Smooth muscle cell (in vitro differentiated cells): ENCODE measurements at regions not wholly inside any gene's neighbourhood (a gene's known extent, or its start where the extent isn't known, plus 50 kb on each side); places are given as distances from the start of the nearest gene placed in this dataset.

Experiments
- DNase-seq: peaks from one replicate; lab custom pipeline; 2025; ENCODE audit not compliant: unreplicated experiment; lab: John Stamatoyannopoulos, UW
- H2AFZ ChIP-seq: fragments of 200-600 bp; sonication (generic); 2 replicates; pipeline ENCODE4 v1.6.0; 2016; ENCODE audit warnings: antibody characterized with exemption, low read depth, mild to moderate bottlenecking
- H3F3A ChIP-seq: fragments of 200-600 bp; sonication (generic); 2 replicates; pipeline ENCODE4 v1.6.0; 2017; ENCODE audit warnings: antibody characterized with exemption, low read depth
- H3K27ac ChIP-seq: fragments of 200-600 bp; sonication (generic); 2 replicates; pipeline ENCODE4 v1.5.1; 2016; ENCODE audit warnings: low read depth, mild to moderate bottlenecking
- H3K27me3 ChIP-seq: fragments of 200-600 bp; sonication (generic); 2 replicates; pipeline ENCODE4 v1.6.1; 2016; ENCODE audit warnings: low read depth, mild to moderate bottlenecking
- H3K36me3 ChIP-seq: fragments of 200-600 bp; sonication (generic); 2 replicates; pipeline ENCODE4 v1.5.1; 2016; ENCODE audit warnings: low read depth
- H3K4me1 ChIP-seq: fragments of 200-600 bp; sonication (generic); 2 replicates; pipeline ENCODE4 v1.5.1; 2016; ENCODE audit warnings: low read depth
- H3K4me2 ChIP-seq: fragments of 200-600 bp; sonication (generic); 2 replicates; pipeline ENCODE4 v1.6.0; 2016; ENCODE audit warnings: mild to moderate bottlenecking
- H3K4me3 ChIP-seq: fragments of 200-600 bp; sonication (generic); 2 replicates; pipeline ENCODE4 v1.5.1; 2016; ENCODE audit warnings: mild to moderate bottlenecking
- H3K79me2 ChIP-seq: fragments of 200-600 bp; sonication (generic); 2 replicates; pipeline ENCODE4 v1.6.0; 2016; ENCODE audit warnings: low read depth, mild to moderate bottlenecking
- H3K9ac ChIP-seq: fragments of 200-600 bp; sonication (generic); 2 replicates; pipeline ENCODE4 v1.6.0; 2016; ENCODE audit warnings: low read depth
- H3K9me3 ChIP-seq: fragments of 200-600 bp; sonication (generic); replicated peaks from 2 replicates; pipeline ENCODE4 v1.5.1; 2016; ENCODE audit warnings: low read depth
- H4K20me1 ChIP-seq: fragments of 200-600 bp; sonication (generic); 2 replicates; pipeline ENCODE4 v1.6.0; 2016; ENCODE audit warnings: low read depth
- WGBS: methylation state at CpG from one replicate; pipeline ENCODE4 v1.1.7; 2016; ENCODE audit warnings: low lambda C conversion rate; 5-methylcytosine and 5-hydroxymethylcytosine counted together
- TF ChIP-seq, protein P1 (sequence below): fragments of 200-600 bp; sonication (generic); IDR thresholded peaks from 2 replicates; pipeline ENCODE4 v1.5.1; 2017; ENCODE audit warnings: borderline replicate concordance, mild to moderate bottlenecking, antibody characterized with exemption; ENCODE audit not compliant: insufficient read depth, poor library complexity, severe bottlenecking

DNA sequence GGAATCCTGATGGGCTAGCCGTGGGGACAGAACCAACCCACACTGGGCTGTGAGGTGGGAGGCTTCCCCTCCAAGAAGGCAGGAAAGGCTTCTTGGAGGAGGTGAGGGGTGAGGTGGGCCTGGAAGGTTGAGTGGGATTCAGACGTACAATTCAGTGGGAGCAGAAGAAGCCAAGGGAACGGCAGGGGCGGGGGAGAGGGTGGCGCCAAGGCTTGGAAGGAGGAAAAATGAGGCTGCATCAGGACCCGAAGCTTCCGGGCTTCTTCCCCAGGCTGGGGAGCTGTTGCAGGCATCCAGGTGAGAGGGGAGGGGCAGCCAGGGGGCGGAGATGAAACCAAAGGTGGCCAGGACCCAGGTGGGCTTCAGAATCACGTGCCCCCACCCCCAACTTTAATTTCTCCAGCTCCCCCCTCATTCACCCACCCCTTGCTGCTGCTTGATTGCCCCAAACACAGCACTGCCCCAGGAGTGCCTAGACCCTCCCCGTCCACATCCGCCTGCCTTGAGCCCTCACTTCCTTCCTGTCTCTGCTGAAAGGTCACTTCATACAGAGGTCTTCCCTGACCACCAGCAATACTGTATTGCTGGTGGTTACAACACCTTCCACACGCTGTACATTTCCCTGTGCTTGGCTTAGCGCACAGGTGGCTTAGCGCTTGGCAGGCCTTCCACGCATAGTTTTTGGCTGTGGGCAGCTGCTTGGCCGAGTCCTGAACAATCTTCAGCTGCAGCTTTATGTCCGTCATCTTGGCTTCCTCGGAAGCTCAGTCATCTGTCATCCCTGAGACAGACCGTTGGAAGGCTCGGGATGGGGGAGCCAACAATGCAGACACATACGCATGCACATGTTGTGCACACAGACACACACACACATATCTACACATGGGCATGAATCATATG lies 193.5 kb downstream of the RGS3 start:
- DNase-seq = no peak
- Histone ChIP-seq H3K4me1 (peaks cover 4% of the 10 kb centered on the region), H3K4me3 (no peak overlapping the region), H3K79me2 (no peaks in the 10 kb centered on the region), H3K27ac (no peak overlapping the region), H3K9me3 (no peaks in the 10 kb centered on the region), H2AFZ (no peak overlapping the region), H3K36me3 (no peaks in the 10 kb centered on the region), H3K27me3 (no peaks in the 10 kb centered on the region), H4K20me1 (no peaks in the 10 kb centered on the region), H3K9ac (no peak overlapping the region), H3F3A (no peaks in the 10 kb centered on the region), H3K4me2 (no peak overlapping the region)
- WGBS = 81% methylated on average over 19 of the region's 21 CpGs
- TF ChIP-seq, protein P1, sequence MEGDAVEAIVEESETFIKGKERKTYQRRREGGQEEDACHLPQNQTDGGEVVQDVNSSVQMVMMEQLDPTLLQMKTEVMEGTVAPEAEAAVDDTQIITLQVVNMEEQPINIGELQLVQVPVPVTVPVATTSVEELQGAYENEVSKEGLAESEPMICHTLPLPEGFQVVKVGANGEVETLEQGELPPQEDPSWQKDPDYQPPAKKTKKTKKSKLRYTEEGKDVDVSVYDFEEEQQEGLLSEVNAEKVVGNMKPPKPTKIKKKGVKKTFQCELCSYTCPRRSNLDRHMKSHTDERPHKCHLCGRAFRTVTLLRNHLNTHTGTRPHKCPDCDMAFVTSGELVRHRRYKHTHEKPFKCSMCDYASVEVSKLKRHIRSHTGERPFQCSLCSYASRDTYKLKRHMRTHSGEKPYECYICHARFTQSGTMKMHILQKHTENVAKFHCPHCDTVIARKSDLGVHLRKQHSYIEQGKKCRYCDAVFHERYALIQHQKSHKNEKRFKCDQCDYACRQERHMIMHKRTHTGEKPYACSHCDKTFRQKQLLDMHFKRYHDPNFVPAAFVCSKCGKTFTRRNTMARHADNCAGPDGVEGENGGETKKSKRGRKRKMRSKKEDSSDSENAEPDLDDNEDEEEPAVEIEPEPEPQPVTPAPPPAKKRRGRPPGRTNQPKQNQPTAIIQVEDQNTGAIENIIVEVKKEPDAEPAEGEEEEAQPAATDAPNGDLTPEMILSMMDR = no peak

DNA sequence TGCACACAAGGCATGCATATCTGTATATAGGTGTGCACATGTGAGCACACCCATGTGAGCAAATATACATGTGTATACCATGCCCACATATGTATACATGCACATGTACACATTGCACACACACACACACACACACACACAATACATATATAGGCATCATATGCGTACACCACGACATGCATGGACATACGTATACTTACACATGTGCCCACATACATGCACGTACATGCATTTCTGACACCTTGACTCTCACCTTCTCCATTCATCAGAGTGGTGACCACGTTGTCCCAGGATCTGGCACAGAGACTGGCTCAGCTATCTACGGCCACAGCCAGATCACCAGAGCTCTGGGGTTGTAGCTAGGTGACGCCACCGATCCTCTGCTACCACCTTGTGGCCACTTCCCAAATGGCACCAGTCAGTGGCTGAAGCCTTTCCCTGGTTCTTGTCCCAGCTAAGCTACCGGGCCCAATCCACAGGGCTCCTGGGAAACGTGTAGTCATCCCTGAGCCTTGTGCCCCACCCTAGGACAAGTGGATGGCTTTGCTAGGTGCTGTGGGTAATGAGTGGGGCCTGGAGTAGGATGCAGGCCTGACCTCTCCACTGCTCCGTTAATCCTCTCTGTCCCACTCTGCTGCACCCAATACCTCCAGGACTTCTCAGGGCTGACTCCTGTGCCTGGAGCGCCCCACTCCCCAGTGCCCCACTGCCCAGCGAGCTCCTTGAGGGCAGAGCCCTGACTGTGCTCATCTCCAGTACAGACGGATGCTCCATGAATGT lies 194.4 kb downstream of the RGS3 start:
- H3K79me2 ChIP-seq = no peaks in the 10 kb centered on the region
- peak; percentile 43 for DNase-seq
- peaks cover 4% of the 10 kb centered on the region for H3K4me1 ChIP-seq
- no peaks in the 10 kb centered on the region for H4K20me1 ChIP-seq
- H3K9me3 ChIP-seq = no peaks in the 10 kb centered on the region
- H3K27me3 ChIP-seq = no peaks in the 10 kb centered on the region
- H3F3A ChIP-seq = no peaks in the 10 kb centered on the region
- H3K36me3 ChIP-seq = no peaks in the 10 kb centered on the region
- no peak overlapping the region for H3K4me2 ChIP-seq
- H3K27ac ChIP-seq = no peak overlapping the region
- WGBS = 41% methylated on average over 14 of the region's 14 CpGs
- no peak overlapping the region for H3K4me3 ChIP-seq
- TF ChIP-seq, protein P1 = peak; percentile 92
- H2AFZ ChIP-seq = peak overlapping the region; percentile 12
- no peak overlapping the region for H3K9ac ChIP-seq

DNA sequence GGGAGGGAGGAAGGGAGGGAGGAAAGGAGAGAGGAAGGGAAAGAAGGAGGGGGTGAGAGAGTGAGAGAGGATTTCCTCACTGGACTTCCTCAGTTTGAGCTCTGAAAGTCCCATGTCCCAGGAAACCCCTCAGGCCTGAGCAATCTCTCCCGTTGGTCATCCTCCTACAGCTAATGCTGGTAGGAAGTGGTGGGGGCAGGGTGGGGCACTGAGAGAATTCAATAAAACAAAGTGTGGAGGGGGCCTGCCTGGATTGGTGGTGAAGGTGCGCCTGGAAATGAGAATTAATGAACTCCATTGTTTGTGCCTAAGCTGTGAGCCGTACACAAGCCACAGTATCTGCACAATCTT lies 195.0 kb downstream of the RGS3 start:
- H3K4me1 ChIP-seq = peaks cover 4% of the 10 kb centered on the region
- no peaks in the 10 kb centered on the region for H3K36me3 ChIP-seq
- no peaks in the 10 kb centered on the region for H3K9me3 ChIP-seq
- H3K4me3 ChIP-seq = no peak overlapping the region
- H3F3A ChIP-seq = no peaks in the 10 kb centered on the region
- H3K27ac ChIP-seq = no peak overlapping the region
- 69% methylated on average over 3 of the region's 3 CpGs for WGBS
- no peaks in the 10 kb centered on the region for H3K27me3 ChIP-seq
- TF ChIP-seq, protein P1 = no peak
- no peak overlapping the region for H2AFZ ChIP-seq
- H3K4me2 ChIP-seq = no peak overlapping the region
- H4K20me1 ChIP-seq = no peaks in the 10 kb centered on the region
- no peaks in the 10 kb centered on the region for H3K79me2 ChIP-seq
- DNase-seq = no peak
- H3K9ac ChIP-seq = no peak overlapping the region
